ENCODE measurements at regions not wholly inside any gene's neighbourhood (a gene's known extent, or its start where the extent isn't known, plus 50 kb on each side); places are given as distances from the start of the nearest gene placed in this dataset.

- Mint-ChIP-seq H3K4me1 (no peaks in the 10 kb centered on the region), H3K36me3 (ENCODE audit: low read depth) (no peaks in the 10 kb centered on the region), H3K27me3 (peaks cover 10% of the 10 kb centered on the region), H3K4me3 (no peak overlapping the region), H3K27ac (no peak overlapping the region), H3K9me3 (no peaks in the 10 kb centered on the region)
- no peak for ATAC-seq (replicated peaks)
These were observed 49.9 kb downstream of the RIN2 start for GRCh38 chr20:19807946-19808330.

GRCh38 chr20:19808498-19808897, 50.4 kb downstream of the RIN2 start:
- H3K27ac Mint-ChIP-seq = no peak overlapping the region
- H3K9me3 Mint-ChIP-seq = no peaks in the 10 kb centered on the region
- no peaks in the 10 kb centered on the region for H3K36me3 Mint-ChIP-seq (ENCODE audit: low read depth)
- H3K4me3 Mint-ChIP-seq = no peak overlapping the region
- H3K27me3 Mint-ChIP-seq = peaks cover 14% of the 10 kb centered on the region
- no peak for ATAC-seq (replicated peaks)
- no peaks in the 10 kb centered on the region for H3K4me1 Mint-ChIP-seq

DNA sequence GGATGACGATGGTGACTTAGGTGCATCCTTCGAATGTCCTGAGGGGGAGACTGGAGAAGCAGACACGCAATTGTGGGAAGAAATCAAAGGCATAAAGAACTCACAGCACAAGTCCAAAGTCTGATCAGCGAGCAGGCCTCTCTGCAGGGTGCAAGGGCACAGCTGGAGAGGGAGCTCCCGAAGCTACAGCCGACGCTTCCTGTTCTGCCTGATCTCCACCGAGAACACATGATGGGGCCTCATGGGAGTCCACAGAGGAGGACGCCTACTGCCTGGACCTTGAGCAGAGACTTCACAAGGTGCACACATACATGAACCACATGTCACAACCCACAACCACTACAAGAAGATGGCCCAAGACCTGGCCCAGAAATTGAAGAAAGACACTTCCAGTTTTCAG, 51.4 kb downstream of the RIN2 start:
- no peaks in the 10 kb centered on the region for H3K36me3 Mint-ChIP-seq (ENCODE audit: low read depth)
- H3K4me1 Mint-ChIP-seq = no peaks in the 10 kb centered on the region
- peaks cover 17% of the 10 kb centered on the region for H3K27me3 Mint-ChIP-seq
- no peaks in the 10 kb centered on the region for H3K9me3 Mint-ChIP-seq
- no peak overlapping the region for H3K4me3 Mint-ChIP-seq
- ATAC-seq (replicated peaks) = no peak
- no peak overlapping the region for H3K27ac Mint-ChIP-seq

- Mint-ChIP-seq H3K36me3 (ENCODE audit: low read depth) (no peaks in the 10 kb centered on the region), H3K27me3 (peaks cover 17% of the 10 kb centered on the region), H3K27ac (no peak overlapping the region), H3K9me3 (no peaks in the 10 kb centered on the region), H3K4me1 (no peaks in the 10 kb centered on the region), H3K4me3 (no peak overlapping the region)
- ATAC-seq (replicated peaks) = no peak
These were observed 53.2 kb downstream of the RIN2 start for GRCh38 chr20:19811231-19811630.

DNA sequence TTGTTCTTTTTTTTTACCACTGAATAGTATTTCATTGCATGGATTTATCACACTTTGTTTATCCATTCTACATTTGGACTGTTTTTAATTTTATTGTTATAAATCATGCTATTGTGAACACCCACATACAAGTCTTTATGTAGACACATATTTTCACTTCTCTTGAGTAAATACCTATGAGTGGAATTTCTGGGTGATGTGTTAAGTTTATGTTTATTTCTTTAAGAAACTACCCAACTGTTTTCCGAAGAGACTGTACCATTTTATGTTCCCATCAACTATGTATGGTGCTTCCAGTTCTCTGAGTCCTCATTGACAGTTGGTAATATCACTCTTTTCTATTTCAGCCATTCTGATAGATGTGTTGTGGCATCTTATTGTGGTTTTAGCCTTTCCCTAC, 54.0 kb downstream of the RIN2 start:
- no peaks in the 10 kb centered on the region for H3K4me1 Mint-ChIP-seq
- H3K27me3 Mint-ChIP-seq = peaks cover 17% of the 10 kb centered on the region
- H3K36me3 Mint-ChIP-seq (ENCODE audit: low read depth) = no peaks in the 10 kb centered on the region
- no peak overlapping the region for H3K27ac Mint-ChIP-seq
- no peak for ATAC-seq (replicated peaks)
- H3K9me3 Mint-ChIP-seq = no peaks in the 10 kb centered on the region
- H3K4me3 Mint-ChIP-seq = no peak overlapping the region

DNA sequence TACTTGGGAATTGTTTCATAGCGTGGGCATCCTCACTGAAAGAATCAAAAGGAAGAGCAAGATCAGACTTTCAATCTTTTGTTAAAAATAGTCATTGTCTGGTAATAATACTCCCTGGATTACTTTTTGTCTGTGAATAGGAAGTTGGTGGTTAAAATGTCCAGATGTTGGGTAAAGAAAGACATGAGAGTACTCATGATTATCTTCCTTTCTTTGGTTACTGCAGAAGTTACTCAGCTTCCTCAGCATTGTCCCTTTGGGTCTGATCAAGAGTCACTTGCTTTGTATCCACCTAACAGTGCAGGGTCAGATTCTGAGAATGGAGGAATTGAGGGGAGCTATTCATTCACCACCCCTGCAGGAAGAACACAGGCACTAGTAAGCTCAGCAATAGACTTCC, 54.6 kb downstream of the RIN2 start:
- Mint-ChIP-seq H3K27me3 (peaks cover 17% of the 10 kb centered on the region), H3K4me1 (no peaks in the 10 kb centered on the region), H3K36me3 (ENCODE audit: low read depth) (no peaks in the 10 kb centered on the region), H3K9me3 (no peaks in the 10 kb centered on the region), H3K4me3 (no peak overlapping the region), H3K27ac (no peak overlapping the region)
- no peak for ATAC-seq (replicated peaks)

DNA sequence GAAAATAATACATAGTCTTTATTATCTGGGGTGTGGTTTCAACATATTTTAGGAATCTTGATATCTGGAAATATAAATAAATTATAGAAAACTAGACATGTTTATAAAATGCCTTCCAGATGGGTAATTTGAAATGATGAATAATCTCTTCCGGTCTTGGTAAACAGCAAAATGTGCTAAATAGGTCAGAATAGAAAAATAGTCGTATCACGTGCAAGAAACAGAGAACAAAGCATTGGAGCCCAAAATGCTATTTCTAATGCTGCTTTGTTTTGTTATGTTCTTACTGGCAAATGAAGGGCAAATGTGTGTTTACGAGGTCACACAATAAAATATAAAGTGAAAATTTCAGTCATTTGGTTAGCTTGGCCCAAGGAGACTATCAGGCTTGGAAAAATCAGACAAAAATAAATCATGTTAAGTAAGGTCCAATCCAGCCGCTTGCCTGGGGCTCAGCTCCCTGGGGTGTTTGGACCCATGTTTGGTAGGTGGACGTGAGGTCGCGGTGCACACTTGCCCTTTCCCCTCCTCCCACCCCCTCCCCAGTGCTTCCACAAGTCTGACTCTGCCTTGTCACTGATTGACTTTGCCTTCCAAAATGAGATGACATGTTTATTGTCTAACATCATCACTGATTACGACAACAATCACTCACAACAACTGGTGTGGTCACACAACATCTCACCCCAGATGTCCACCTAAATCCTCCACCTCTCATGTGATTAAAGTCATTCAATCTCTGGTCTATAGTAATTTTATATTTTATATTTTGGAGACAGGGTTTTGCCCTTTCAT, 56.0 kb downstream of the RIN2 start:
- Mint-ChIP-seq H3K4me3 (no peak overlapping the region), H3K36me3 (ENCODE audit: low read depth) (no peaks in the 10 kb centered on the region)
- no peak for ATAC-seq (replicated peaks)

GRCh38 chr20:19815553-19815991, 57.5 kb downstream of the RIN2 start:
- no peaks in the 10 kb centered on the region for H3K36me3 Mint-ChIP-seq (ENCODE audit: low read depth)
- no peaks in the 10 kb centered on the region for H3K4me1 Mint-ChIP-seq
- no peak overlapping the region for H3K27ac Mint-ChIP-seq
- peaks cover 9% of the 10 kb centered on the region for H3K27me3 Mint-ChIP-seq
- peak; percentile 91 for ATAC-seq (replicated peaks)
- H3K9me3 Mint-ChIP-seq = no peaks in the 10 kb centered on the region
- no peak overlapping the region for H3K4me3 Mint-ChIP-seq

More for the DNA sequence above, 56.0 kb downstream of the RIN2 start:
- Mint-ChIP-seq H3K4me1 (no peaks in the 10 kb centered on the region), H3K27ac (no peak overlapping the region), H3K27me3 (peaks cover 16% of the 10 kb centered on the region), H3K9me3 (no peaks in the 10 kb centered on the region)

GRCh38 chr20:19816386-19816785, 58.3 kb downstream of the RIN2 start:
- ATAC-seq (replicated peaks) = no peak
- Mint-ChIP-seq H3K9me3 (no peaks in the 10 kb centered on the region), H3K4me1 (no peaks in the 10 kb centered on the region), H3K36me3 (ENCODE audit: low read depth) (no peaks in the 10 kb centered on the region), H3K27ac (no peak overlapping the region), H3K4me3 (no peak overlapping the region), H3K27me3 (peaks cover 9% of the 10 kb centered on the region)

GRCh38 chr20:19817017-19817416, 59.0 kb downstream of the RIN2 start:
- no peak for ATAC-seq (replicated peaks)

DNA sequence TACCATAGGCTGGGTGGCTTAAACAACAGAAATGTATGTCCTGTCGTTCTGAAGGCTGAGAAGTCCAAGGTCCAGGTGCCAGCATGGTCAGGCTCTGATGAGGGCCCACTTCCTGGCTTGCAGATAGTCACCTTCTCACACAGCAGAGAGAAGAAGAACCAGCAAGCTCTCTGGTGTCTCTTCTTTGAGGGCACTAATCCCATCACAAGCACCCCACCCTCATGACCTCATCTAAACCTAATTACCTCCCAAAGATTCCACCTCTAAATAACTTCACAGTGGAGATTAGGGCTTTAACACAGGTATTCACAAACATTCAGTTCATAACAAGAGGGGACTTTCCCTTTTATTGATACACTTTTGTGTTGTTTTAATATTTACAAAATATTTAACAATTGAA, 61.1 kb downstream of the RIN2 start:
- no peak overlapping the region for H3K4me3 Mint-ChIP-seq
- H3K27ac Mint-ChIP-seq = no peak overlapping the region
- H3K4me1 Mint-ChIP-seq = no peaks in the 10 kb centered on the region
- no peak for ATAC-seq (replicated peaks)
- H3K27me3 Mint-ChIP-seq = no peaks in the 10 kb centered on the region
- no peaks in the 10 kb centered on the region for H3K9me3 Mint-ChIP-seq
- H3K36me3 Mint-ChIP-seq (ENCODE audit: low read depth) = no peaks in the 10 kb centered on the region

More at GRCh38 chr20:19817017-19817416, 59.0 kb downstream of the RIN2 start:
- Mint-ChIP-seq H3K4me1 (no peaks in the 10 kb centered on the region), H3K27me3 (peaks cover 9% of the 10 kb centered on the region), H3K36me3 (ENCODE audit: low read depth) (no peaks in the 10 kb centered on the region), H3K4me3 (no peak overlapping the region), H3K27ac (no peak overlapping the region), H3K9me3 (no peaks in the 10 kb centered on the region)

DNA sequence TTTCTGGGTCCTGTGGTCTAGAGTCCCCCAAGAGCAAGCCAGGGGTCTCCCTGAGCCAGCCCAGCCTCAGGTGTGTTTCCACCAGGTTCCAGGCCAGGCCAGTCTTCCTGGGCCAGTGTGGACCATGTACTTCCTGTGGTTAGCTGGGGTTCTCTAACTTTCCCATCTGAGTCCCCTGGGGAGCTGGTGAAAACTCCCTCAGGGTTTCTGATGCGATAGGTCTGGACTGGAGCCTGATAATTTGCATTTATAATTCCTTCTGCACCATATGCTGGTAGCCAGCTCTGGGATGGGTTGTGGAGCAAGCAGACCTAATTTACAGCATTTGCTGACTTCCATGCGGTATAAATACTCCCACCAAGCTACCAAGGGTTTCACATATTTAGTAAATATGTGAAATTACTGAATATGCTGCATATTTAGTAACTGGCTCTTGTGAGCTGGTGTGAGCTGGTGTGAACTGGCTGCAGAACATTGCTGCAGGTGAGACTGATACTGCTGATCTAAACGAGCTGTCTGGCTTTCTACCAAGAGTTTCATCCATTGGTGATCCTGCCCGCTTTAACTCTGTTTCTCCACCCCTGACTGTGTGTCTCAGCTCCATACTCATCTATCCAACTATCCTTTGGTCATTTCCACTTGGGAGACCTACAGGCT, 62.6 kb downstream of the RIN2 start:
- H3K4me3 Mint-ChIP-seq = no peak overlapping the region

GRCh38 chr20:19821606-19822005, 63.5 kb downstream of the RIN2 start:
- Mint-ChIP-seq H3K36me3 (ENCODE audit: low read depth) (no peaks in the 10 kb centered on the region), H3K27me3 (no peaks in the 10 kb centered on the region), H3K27ac (no peak overlapping the region), H3K9me3 (no peaks in the 10 kb centered on the region), H3K4me1 (no peaks in the 10 kb centered on the region), H3K4me3 (no peak overlapping the region)
- no peak for ATAC-seq (replicated peaks)

More for the DNA sequence above, 62.6 kb downstream of the RIN2 start:
- H3K27ac Mint-ChIP-seq = no peak overlapping the region
- no peaks in the 10 kb centered on the region for H3K9me3 Mint-ChIP-seq
- no peaks in the 10 kb centered on the region for H3K4me1 Mint-ChIP-seq
- H3K36me3 Mint-ChIP-seq (ENCODE audit: low read depth) = no peaks in the 10 kb centered on the region
- no peak for ATAC-seq (replicated peaks)
- no peaks in the 10 kb centered on the region for H3K27me3 Mint-ChIP-seq

DNA sequence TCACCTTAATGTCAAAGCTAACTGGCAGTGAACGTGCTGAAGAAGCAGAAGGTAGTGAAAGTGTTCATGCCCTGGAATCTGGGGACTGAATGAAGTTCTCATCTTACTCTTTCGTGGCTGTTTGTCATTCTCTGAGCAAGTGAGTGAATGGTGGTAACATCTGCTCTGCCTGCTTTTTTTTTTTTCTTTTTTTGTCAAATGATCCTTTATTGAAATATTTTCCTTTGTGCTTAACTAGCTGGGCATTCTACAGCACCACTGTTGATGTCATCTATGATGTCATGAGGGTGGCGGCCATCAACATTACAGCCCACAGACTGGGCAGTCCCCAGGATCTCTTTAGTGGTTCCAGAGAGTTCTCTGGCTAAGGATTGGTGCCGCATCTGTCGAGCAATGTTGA, 65.2 kb downstream of the RIN2 start:
- Mint-ChIP-seq H3K36me3 (ENCODE audit: low read depth) (no peaks in the 10 kb centered on the region), H3K27ac (no peak overlapping the region), H3K4me1 (no peaks in the 10 kb centered on the region), H3K27me3 (no peaks in the 10 kb centered on the region), H3K4me3 (no peak overlapping the region), H3K9me3 (no peaks in the 10 kb centered on the region)
- no peak for ATAC-seq (replicated peaks)

- H3K4me1 Mint-ChIP-seq = peaks cover 2% of the 10 kb centered on the region
- no peaks in the 10 kb centered on the region for H3K27me3 Mint-ChIP-seq
- H3K9me3 Mint-ChIP-seq = no peaks in the 10 kb centered on the region
- no peak overlapping the region for H3K4me3 Mint-ChIP-seq
- ATAC-seq (replicated peaks) = no peak
- no peaks in the 10 kb centered on the region for H3K36me3 Mint-ChIP-seq (ENCODE audit: low read depth)
- H3K27ac Mint-ChIP-seq = no peak overlapping the region
These were observed 65.9 kb downstream of the RIN2 start for GRCh38 chr20:19823971-19824370.

Measured in activated T-helper 17 cell treated with anti-CD3 and anti-CD28 coated beads, Interleukin-2, amount 50 U/mL, for 72 hours (primary cell).